ENCODE measurements at regions not wholly inside any gene's neighbourhood (a gene's known extent, or its start where the extent isn't known, plus 50 kb on each side); places are given as distances from the start of the nearest gene placed in this dataset.

GRCh38 chr2:187834787-187835186, 280.6 kb upstream of the TFPI start:
- TF ChIP-seq ZNF565 (CRISPR knock-in tag; conservative IDR thresholded peaks at IDR 0.05; ENCODE audit: low read depth) (no peak), ZC3H10 (CRISPR knock-in tag; IDR thresholded peaks at IDR 0.05) (no peak)

All from SK-N-SH treated with all-trans-retinoic acid at 6 μM for 48 hours (cell line).